Stimulated activated CD4-positive, alpha-beta T cell treated with anti-CD3 and anti-CD28 coated beads, Interleukin-15, amount 100 ng/mL, for 1 hour (primary cell): ENCODE measurements at regions not wholly inside any gene's neighbourhood (a gene's known extent, or its start where the extent isn't known, plus 50 kb on each side); places are given as distances from the start of the nearest gene placed in this dataset.
"Not testable (repeated sequence)": the region's sequence is repeated elsewhere in the genome, so short reads cannot be mapped to it uniquely, and the experiment has no call there.

Experiments
- DNase-seq, 2 donors: peaks; one replicate each; pipeline ENCODE4 v3.0.0-alpha.2; 2020; ENCODE audit warnings: low read depth in 1 of 2, low spot score in 1 of 2

DNA sequence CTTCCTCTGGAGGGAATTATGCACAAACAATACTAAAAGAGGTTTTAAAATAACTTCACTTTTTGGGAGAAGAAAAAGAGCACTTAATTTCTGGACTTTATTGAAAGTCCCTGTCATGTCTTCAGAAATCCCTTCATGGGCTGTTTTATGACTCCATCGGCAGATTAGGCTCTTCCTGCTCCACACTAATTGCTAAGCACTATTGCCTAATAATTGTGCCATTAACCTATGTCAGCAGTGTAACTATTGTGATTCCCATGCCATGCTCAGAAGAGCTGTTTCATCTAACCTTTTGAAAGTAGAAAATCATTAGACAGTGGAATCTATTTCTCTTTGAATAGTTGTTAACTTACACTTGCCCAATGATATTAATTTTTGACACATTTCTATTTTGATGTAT is 489.3 kb upstream of the RUNX1 start:
- no peak for DNase-seq

DNA sequence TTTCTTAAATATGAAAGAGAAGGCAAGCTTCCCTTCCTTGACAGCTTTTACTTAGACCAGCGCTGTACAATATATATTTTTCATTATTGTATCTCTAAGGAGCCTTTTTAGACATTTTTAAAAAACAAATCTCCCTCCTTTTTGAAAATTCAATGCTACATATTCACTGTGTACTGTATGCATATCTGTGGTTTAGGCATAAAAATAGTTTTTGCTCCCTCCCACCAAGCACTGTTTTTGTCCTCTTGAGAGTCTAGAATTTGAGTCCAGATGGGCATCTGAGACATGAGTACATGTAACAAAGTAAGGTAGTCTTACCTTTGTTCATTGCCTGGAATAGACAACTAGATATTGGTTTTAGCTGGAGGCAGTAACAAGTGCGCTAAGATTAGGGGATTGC is 488.5 kb upstream of the RUNX1 start:
- DNase-seq, result no peak

DNA sequence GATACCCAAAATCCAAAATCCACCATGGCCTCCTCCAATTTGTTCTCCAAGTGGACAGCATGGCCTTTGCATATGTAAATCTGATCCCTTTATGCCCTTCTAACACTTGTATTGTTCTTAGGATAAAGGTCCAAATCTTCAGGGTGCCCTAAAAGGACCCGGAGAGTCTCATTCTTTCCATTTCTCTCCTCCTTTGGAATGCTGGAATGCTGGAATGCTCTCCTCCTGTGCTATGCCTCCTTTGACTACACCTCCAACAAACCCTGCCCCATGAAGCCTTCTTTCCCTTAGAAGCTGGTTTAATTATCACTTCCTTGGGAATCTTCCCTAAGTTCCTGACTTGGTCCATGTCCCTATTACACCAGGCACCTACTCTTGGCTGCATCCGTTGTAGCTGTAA is 484.8 kb upstream of the RUNX1 start:
- no peak for DNase-seq

DNA sequence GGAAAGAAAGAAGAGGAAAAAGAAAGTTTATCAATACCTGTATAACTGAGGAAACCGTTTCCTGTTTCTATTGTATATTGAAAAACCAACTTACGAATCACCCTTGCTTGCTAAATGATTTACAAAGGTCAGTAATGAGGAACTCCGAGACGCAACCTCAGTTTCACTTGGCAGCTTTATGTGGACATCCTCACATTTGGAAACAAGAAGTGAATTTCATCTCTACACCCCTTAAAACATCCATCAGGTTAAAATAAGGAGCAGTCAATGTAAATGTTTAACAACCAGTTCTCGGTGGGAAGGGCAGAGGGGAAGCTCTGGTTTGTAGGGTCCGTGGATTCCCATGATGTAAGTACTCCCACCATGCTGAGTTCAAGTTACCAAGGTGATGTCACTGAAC is 481.7 kb upstream of the RUNX1 start:
- no peak for DNase-seq

DNA sequence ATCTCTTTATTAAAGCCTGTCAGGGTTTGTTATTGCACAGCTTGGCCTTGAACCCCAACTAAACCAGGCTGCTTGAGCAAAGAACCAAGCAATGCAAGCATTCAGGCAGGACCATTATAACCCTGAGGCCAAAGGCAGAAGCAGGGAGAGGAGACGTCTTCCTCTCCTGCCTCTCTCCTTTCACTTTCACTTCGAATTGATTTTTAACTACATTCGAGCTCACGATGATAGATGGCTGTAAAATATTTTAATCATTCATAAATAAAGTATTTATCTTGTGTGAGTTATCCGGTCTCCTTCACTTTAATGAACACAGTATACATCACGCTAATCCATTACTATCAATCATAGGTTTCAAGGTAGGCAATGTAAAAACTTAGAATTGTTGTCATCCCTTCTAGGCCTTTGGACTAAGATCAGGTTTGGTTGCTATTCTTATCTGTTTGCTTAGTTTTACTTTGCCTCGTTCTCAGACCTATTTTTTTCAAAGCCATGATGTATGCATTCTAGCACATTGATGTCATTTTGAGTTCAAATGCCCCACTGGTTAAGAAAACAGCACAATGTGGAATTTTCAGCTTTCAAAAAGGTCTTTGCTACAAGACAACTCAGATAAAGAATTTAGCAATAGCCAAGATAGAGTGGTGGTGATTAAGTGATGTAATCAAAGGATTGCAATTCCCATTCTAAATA is 480.2 kb upstream of the RUNX1 start:
- no peak for DNase-seq

DNA sequence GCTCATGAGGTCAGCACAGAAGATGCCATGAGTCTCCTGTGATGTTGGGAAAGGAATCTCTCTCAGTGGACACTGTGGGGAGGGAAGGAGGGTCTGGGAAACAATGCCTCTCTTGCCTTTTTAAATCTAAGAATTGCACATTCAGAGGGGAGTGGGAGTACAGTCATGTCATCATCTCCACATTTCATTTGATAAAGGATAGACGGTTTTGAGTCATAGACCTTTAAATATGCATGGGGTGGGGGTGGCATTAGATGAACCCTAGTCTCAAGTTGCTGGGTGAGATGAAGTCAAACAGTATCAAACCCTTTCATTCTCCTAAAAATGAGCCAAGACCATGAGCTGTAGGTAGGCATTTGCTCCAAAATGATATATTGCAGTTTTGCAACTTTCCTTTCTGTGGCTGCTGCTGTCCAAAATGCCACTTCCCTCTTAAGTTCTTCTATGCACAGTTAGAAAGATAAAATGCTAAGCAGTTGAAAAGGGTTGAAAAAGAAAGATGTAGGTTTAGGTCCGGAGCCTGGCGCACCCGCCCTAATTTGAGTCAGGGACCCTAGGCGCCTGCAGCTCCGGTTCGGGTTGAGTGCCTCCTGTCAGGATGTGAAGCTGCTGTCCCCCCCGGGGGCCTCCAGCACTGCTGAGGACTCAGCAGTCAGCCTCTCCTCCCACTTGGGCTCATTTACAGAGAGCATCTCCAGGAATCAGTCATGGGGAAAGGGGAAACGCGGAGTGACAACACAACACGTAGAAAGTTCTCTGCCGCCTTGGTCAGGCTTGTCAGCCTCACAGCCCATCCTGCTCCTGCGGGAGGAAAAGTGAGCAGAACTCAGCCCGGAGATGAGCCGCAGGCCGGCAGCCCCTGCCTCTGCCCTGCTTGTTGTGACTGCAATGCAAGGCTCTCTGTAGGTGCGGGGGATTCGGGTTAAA is 479.3 kb upstream of the RUNX1 start:
- DNase-seq, result peak; percentile 5 to 13

DNA sequence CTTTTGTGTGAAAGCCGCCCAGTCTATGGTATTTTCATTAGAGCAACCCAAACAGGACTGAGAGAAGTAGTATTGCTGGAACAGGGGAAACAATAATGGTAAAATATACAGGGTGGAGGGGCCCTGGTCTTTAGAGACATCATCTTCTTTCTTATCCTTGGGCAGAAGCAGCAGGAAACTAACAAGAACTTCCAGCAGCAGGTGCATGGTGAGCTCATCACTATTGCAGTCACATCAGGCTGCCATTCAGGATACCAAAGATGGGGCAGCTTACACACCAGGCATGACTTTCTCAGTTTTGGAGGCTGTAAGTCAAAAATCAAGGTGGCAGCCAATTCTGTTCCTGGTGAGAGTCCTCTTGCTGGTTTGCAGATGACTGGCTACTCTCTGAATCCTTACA is 478.3 kb upstream of the RUNX1 start:
- no peak for DNase-seq

DNA sequence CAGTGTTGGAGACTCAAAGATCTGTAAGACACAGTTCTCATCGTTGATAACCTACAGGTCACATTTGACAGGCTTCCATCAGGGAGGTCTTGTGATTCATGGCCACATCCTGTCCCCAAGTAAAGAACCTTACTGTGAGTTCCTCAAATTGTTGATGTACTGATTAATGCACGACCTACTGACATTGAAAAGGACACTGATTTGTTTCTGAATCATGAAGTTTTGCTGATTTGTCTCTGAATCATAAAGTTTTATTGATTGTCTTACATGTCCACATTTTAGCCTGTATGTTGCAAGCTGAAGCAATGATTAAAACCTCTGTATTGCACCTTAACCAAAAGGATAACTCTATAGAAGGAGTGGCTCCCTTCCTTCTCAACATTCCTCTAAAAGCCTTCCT is 476.3 kb upstream of the RUNX1 start:
- DNase-seq, result no peak

DNA sequence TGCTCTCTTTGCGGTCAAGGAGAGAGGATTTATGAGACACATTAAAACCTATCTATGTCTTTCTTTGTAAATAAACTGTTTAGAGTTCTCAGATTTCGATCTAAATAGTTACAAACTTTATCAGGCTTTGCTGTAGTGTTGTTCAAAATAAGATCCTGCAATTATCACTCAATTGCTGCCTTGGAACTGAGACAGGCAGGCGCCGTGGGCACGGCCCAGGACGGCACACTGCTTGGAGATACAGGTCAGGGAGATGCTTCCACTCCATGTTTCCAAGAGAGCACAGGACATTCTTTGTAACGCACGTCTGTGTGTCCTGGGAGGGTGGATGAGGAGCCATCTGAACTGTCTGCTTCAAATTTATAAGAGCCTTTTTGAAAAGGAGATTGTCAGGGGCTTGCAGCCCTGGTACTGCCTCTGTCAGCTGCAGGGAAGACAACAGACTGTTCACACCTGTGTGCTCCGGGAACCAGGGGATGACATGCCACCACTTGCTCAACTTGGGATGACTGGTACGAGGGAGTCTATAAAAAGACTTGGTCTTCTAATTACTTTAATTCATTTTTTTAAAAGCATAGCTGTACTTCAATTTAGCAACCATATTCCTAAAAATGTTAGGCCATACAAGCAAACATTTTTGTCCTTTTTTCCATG is 472.9 kb upstream of the RUNX1 start:
- DNase-seq, result no peak

DNA sequence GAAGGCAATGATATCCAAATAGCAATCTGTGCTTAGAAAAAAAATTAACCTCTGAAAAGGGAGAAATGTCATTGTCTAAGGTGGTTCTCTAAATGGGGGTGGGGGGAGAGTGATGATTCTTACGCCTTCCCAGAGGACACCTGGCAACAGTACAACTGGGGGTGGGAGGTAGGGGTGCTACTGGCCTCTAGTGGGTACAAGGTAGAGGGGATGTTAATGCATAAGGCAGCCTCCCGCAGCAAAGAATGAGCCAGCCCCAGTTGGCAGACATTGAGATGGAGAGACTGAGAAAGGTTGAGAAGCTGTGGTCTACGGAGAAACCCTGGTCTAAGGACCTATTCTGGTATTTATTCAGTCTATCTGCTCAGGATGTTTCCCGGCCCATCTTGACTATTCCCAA is 472.2 kb upstream of the RUNX1 start:
- DNase-seq, result no peak

DNA sequence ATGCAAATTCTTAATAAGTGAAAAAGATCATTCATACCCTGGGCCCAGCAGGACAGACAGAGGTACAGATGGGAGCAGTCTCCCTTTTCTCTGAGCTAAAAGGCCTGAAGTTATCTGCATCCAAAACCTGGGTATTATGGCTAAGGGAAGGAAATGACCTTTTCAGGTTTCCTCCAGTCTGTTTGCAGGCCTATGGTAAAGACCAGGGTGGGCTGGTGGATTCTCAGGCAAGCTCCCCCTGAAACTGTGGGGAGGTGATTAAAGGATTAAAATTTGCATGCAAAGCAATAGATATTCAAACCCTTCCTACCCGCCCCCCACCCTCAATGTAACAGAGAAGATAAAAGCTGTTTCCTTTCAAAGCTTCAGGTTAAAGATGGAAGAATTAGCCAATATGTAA is 471.8 kb upstream of the RUNX1 start:
- DNase-seq, result no peak

DNA sequence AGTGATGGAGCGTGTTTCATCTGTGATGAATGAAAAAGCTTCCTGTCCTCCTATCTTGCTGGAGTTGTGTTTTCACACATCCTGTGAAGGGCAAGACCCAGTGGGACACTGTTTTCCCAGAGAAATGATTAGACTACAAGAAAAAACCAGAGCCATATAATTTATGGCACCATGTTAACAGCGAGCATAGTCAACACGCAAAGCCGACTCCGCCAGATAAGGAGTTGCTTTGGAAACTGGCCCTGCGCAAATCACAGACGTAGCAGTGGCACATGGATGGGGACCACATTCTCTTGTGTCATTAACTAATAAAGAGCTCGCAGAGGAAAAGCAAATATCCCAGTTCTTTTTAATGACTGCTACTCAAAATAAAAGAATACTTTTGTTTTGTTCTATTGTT is 471.2 kb upstream of the RUNX1 start:
- no peak for DNase-seq

DNA sequence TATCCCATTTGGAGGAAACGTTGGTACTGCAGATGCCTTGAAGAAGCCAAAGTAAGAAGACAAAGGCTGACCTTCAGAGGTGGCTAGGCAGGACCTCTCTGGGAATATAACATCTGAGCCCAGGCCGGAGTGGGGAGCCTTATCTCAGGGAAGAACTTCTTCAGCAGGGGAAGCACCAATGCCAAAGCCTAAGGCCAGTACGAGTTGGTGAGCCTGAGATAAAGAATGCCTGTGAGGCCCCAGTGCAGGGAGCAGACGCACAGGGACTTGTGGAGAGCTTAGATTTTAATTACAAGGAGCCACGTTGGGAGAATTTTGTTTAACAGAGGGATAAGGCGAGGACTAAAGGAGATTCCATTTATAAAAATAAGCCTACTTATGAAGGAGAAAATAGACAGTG is 468.8 kb upstream of the RUNX1 start:
- DNase-seq, result no peak

DNA sequence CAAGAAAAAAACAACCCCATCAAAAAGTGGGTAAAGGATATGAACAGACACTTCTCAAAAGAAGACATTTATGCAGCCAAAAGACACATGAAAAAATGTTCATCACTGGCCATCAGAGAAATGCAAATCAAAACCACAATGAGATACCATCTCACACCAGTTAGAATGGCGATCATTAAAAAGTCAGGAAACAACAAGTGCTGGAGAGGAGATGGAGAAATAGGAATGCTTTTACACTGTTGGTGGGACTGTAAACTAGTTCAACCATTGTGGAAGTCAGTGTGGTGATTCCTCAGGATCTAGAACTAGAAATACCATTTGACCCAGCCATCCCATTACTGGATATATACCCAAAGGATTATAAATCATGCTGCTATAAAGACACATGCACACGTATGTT is 467.2 kb upstream of the RUNX1 start:
- DNase-seq, result not testable (repeated sequence)

DNA sequence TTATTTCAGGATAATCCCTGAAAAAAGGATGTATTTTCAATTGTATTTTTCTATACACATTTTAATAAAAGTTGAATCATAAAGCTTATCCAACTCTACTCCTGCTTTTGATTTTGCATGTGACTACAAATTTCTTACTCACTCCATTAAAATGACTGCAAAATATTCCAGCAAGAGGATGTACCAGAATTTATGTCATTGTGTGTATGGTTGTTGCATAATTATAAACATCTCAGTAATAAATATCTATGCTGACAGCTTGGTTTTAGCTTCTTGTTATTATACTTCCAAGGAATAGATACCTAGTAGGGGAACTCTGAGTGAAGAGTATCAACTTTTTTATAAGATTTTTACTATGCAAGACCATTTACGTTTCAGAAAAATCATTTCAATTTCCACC is 463.2 kb upstream of the RUNX1 start:
- DNase-seq, result no peak

DNA sequence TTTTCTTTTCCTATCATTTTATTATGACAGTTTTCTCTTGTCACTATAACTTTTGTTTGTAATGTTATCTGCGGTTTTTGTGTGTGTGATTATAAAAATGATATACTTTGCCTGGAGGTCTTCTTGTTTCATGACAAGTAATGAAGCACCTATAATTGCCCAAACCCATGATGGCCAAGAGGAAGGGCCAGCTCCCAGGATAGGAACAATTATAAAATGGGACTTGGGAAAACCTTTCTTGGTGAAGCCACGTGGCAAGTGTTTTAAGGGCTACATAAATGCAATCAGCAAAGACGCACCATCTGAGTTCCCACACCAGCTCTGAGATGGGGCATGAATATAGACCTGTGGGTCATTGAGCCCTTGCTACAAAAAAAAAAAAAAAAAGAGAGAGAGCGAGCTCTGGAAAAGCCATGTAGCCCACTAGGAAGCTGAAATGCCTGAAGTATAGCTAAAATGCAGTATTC is 462.6 kb upstream of the RUNX1 start:
- no peak for DNase-seq

DNA sequence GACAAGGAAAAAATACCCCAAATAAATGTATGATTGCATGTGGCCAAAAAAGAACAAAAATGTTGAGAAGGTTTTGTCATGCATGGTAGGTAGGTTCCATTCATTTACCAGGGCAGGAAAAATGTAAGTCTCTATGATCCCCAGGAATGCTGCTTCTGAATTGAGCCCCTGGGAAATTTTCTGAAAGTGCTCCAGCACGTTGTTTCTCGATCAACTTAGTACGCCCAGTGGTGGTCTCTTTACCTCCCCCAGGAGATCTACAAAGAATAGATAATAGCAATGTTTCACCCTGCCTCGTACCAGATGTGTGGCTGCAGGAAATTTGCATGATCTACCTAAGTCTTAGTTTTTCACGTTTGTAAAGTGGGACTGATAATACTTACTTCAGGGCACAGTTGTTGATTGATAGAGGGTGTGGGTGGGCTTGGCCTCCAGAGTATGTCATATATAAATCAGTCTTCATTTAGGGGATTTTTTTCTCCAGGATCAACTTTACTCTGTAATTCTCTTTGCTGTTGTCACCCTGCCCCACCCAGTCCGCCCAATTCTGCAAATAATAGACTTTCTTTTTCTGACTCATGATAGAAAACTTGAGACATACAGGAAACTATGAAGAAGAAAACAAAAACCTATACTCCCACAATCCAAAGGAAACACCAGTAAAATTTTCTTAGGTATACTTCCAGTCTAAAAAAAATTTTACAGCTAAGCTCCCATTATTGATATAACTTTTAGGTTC is 462.0 kb upstream of the RUNX1 start:
- peak in 1 of 2 donors; percentile 9 for DNase-seq

DNA sequence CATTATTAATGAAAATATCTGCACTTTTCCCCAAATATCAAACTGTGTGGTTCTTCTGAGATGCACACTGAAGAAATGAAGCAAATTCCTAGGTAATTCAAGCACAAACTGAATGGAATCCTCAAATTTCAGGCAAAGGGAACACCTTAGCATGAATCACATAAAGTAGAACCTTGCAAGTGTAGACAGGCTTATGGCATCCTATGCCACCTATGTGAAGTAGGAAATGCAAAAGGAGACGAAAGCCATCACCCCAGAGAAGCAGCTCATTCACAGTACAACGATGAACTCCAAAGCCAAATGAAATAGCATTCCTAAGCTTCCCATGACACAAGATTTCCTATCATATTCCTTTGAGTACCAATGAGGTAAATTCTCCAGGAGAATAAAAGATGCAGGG is 461.2 kb upstream of the RUNX1 start:
- DNase-seq, result no peak

DNA sequence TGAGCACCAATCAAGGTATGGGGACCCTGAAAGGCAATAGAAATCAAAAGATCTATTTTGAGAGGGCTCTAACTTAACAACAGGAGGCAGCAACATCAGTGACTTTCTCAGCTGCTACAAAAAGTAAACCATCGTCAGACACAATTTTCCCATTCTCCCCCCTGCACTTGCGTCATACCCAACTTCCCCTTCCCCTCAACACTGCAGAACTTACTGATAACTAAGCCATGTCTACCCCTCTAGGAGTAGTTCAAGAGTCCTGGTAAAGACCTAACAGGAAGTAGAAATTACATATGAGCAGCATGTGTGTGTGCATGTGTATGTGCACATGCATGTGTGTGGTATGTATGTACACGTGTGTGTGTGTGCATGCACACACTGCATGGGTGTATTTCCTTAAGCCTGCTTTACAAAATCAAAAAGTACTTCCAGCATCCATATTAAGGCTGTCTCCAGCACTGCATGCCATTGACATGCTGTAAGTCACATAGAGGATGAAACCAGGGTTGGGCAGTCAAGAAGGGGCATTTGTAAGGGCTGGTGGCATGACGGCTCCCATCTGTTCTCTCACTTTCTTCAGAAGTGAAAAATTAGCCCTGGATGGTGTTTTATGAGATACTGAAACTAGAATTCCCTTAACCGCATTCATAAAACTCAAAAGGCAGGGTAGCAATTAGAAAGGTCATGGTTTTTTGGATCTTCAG is 460.1 kb upstream of the RUNX1 start:
- no peak for DNase-seq

DNA sequence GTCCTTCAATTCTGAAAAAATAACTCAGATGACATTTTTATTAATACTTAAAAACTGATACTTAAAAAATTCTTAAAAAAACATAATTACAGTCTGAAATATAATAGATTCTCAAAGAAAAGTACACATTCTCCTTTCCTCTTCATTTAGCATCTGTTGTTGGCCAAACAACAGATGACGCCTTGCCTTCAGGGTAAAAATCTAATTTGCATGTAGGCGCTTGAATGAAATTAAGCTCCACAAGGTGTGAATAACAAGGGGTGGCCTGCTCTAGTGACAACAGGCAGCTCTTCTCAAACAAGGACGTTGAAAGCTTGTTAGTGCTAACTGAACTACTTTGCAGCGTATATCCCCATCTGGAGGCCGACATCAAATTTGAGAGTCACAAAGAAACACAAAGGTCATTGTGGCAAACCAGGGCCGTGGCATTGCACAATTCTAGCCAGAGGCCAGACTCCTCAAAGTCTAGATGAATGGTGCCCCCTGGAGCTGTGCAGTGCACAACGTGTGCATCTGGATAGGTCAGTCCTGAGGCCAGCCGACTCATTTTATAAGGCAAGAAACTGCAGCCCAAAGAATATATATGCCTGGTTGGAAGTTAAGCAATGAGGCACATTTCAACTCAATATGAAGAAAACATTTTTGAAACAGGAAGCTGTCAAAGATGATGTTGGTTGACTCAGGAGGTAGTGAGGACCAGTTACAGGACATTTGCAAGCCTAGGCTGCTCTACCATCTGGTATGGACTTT is 459.2 kb upstream of the RUNX1 start:
- no peak for DNase-seq
